ENCODE measurements at regions not wholly inside any gene's neighbourhood (a gene's known extent, or its start where the extent isn't known, plus 50 kb on each side); places are given as distances from the start of the nearest gene placed in this dataset.

DNA sequence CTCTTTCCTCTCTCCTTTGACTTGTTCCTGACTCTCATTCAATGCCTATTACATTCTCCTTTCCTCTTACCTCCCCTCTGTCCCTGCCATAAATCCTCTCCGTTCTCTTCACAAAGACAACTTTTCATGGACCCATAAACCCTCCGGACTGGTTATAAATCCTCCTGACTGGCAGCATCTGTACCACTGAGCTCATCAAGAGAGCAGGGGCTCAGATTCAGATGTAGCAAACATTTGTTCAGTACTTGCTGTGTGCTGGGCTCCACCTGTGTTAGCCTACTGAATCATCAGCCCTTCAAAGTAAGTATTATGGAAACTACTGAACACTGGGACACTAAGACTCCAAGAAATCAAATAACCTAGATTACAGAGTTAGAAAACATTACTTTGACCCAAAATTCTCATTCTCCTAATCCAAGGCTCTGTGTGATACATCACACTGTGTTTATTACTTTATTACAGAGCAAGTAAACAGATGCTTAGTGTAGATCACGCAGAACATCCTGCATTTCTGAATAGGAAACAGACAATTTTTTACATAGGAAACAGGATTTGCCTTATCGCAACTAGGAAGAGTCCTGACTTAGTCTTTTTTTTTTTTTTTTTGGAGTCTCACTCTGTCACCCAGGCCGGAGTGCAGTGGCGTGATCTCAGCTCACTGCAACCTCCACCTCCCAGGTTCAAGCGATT lies 108.6 kb upstream of the PDE1C start:
- TF ChIP-seq CTCF (conservative IDR thresholded peaks at IDR 0.05 in 1 of 2, IDR thresholded peaks at IDR 0.05 in 1 of 2; ENCODE audit: extremely low read depth in 1 of 2, insufficient read depth in 1 of 2, low read depth in 1 of 2, low read length in 2 of 2), result no peak
- TF ChIP-seq EZH2 (IDR thresholded peaks at IDR 0.05; ENCODE audit: borderline replicate concordance, low read length), result no peak
